Lower lobe of right lung (tissue), 2 donors: ENCODE measurements at regions not wholly inside any gene's neighbourhood (a gene's known extent, or its start where the extent isn't known, plus 50 kb on each side); places are given as distances from the start of the nearest gene placed in this dataset.
A peak's percentile ranks its signal among the peaks of the same experiment; 100 is the strongest.

Experiments used
- ATAC-seq, 2 donors: fragments of 200-7000 bp; cut with Tn5 transposase; one replicate each; pipeline ENCODE4 v1.9.1; 2020 to 2022; ENCODE audit warnings: mild to moderate bottlenecking in 2 of 2, moderate library complexity in 2 of 2
- DNase-seq: peaks from one replicate; pipeline ENCODE4 v3.0.0-alpha.2; 2020
- H3K27ac ChIP-seq: fragments of 200-600 bp; one replicate; pipeline ENCODE4 v1.8.0; 2022
- H3K27me3 ChIP-seq: fragments of 200-600 bp; one replicate; pipeline ENCODE4 v1.8.0; 2022; ENCODE audit warnings: low read depth
- H3K36me3 ChIP-seq: fragments of 200-600 bp; one replicate; pipeline ENCODE4 v1.8.0; 2022; ENCODE audit warnings: mild to moderate bottlenecking
- H3K4me1 ChIP-seq: fragments of 200-600 bp; one replicate; pipeline ENCODE4 v1.8.0; 2022
- H3K4me3 ChIP-seq: fragments of 200-600 bp; one replicate; pipeline ENCODE4 v1.8.0; 2022; ENCODE audit warnings: mild to moderate bottlenecking
- H3K9me3 ChIP-seq: fragments of 200-600 bp; one replicate; pipeline ENCODE4 v1.8.0; 2022
- intact Hi-C: fragments of 100-400 bp; cut with DNase I; formaldehyde crosslinking; loops from one replicate; pipeline ENCODE4 v1.11.0; 2022
- TF ChIP-seq, protein P1 (sequence below): fragments of 200-600 bp; IDR thresholded peaks from one replicate; pipeline ENCODE4 v1.8.0; 2022; ENCODE audit warnings: antibody characterized with exemption, mild to moderate bottlenecking
- donor health status: DM: no; HTN: yes; CAD: no; lungs with severe emphysema.

- peaks cover 29% of the 10 kb centered on the region for H3K4me1 ChIP-seq
- DNase-seq (no peak), ATAC-seq (no peak)
- H3K36me3 ChIP-seq = no peaks in the 10 kb centered on the region
- H3K9me3 ChIP-seq = no peaks in the 10 kb centered on the region
- H3K27ac ChIP-seq = no peak overlapping the region
- no peak overlapping the region for H3K4me3 ChIP-seq
- intact Hi-C loops = no loop called here
- TF ChIP-seq, protein P1, sequence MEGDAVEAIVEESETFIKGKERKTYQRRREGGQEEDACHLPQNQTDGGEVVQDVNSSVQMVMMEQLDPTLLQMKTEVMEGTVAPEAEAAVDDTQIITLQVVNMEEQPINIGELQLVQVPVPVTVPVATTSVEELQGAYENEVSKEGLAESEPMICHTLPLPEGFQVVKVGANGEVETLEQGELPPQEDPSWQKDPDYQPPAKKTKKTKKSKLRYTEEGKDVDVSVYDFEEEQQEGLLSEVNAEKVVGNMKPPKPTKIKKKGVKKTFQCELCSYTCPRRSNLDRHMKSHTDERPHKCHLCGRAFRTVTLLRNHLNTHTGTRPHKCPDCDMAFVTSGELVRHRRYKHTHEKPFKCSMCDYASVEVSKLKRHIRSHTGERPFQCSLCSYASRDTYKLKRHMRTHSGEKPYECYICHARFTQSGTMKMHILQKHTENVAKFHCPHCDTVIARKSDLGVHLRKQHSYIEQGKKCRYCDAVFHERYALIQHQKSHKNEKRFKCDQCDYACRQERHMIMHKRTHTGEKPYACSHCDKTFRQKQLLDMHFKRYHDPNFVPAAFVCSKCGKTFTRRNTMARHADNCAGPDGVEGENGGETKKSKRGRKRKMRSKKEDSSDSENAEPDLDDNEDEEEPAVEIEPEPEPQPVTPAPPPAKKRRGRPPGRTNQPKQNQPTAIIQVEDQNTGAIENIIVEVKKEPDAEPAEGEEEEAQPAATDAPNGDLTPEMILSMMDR = no peak
- peaks cover 12% of the 10 kb centered on the region for H3K27me3 ChIP-seq
These were observed 88.1 kb downstream of the CMPK2 start for GRCh38 chr2:6777626-6778025.

DNA sequence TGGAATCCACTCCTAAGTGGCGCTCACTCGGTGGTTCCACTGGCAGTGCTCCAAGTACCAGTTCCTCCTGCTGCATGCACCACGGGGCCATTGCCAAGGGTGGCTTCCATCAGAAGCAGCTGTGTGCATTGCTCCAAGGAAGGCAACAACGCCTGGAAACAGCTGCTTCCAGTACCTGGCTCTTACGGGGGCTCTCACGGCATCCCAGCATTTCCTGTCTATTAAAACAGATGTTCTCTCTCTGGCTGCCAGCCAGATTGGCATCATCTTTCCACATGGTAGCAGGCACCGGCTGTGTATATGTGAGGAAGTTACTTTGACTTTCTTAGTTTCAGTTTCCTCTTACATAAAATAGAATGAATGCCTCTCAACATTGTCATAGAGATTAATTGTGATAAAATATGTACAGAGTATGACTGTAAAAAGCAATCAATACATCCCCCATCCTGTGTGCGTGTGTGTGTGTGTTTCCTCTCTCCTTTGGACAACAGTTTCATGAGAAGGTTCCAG lies 84.9 kb downstream of the CMPK2 start:
- DNase-seq = peak; percentile 70
- no peak overlapping the region for H3K4me3 ChIP-seq

DNA sequence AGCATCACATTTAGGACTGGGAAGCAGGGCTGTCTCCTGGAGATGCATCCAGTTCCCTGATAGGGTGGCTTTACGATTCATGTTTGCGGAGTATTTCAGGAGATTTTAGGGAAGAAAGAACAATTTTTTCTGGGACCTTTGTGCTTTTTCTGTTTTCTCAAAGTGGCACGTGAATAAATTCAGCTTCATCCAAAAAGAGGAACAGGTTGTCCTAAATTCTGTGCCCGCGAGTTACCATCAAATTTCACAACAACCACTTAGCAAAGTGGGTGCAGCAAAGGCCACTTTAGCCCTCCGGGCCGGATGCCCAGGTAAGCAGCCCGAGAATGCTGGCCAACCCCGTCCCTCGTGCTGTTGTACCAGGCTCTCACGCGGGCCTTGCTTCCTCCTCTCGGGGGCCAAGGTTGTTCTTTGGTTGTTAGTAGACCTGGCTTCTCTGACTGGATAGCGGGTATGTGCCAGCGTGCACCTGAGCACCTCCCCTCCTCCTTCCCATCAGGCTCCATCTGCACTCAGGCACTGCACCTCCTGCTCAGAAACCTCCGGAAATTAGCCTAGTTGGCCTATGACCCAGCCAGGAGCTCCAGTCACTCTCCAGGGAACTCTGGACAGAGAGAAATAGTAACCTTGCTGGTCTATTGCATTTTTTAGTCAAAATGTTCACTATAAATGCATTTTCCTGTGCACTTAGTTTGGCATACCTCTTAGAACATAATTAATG lies 83.0 kb downstream of the CMPK2 start:
- peak; percentile 93 to 94 for ATAC-seq
- intact Hi-C loops = no loop called here
- no peak overlapping the region for H3K4me3 ChIP-seq
- no peaks in the 10 kb centered on the region for H3K27me3 ChIP-seq
- H3K36me3 ChIP-seq = no peaks in the 10 kb centered on the region
- H3K27ac ChIP-seq = peak overlapping the region; percentile 68
- peaks cover 36% of the 10 kb centered on the region for H3K4me1 ChIP-seq
- DNase-seq = peak; percentile 89
- TF ChIP-seq, protein P1 = no peak
- no peaks in the 10 kb centered on the region for H3K9me3 ChIP-seq

More for the DNA sequence above, 84.9 kb downstream of the CMPK2 start:
- TF ChIP-seq, protein P1 = no peak
- Histone ChIP-seq H3K9me3 (no peaks in the 10 kb centered on the region), H3K36me3 (no peaks in the 10 kb centered on the region), H3K27me3 (no peaks in the 10 kb centered on the region), H3K27ac (peak overlapping the region; percentile 36), H3K4me1 (peaks cover 36% of the 10 kb centered on the region)
- intact Hi-C loops = no loop called here
- ATAC-seq = peak; percentile 19 to 46

- TF ChIP-seq, protein P1 = no peak
- no peaks in the 10 kb centered on the region for H3K36me3 ChIP-seq
- intact Hi-C loops = no loop called here
These were observed 82.5 kb downstream of the CMPK2 start for GRCh38 chr2:6783238-6783614.

DNA sequence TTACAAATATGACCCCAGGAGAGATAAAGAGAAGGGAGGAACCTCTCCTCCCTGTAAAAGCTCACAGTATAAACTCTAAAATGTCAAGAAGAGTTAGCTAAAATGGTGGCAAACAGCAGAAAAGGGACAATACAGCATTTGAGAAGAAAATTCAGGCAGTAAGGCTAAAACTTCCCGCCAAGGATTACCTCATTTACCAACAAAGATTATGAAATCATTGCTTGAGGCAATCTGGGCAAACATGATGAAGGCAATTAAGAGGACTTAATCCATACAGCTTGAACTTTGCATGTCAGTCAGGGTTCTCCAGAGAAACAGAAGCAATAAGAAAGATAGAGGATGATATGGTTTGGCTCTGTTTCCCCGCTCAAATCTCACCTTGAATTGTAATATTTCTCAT lies 81.4 kb downstream of the CMPK2 start:
- no peak overlapping the region for H3K4me3 ChIP-seq
- no peaks in the 10 kb centered on the region for H3K36me3 ChIP-seq
- intact Hi-C loops = no loop called here
- H3K27me3 ChIP-seq = no peaks in the 10 kb centered on the region
- peak overlapping the region; percentile 4 for H3K27ac ChIP-seq
- H3K4me1 ChIP-seq = peaks cover 36% of the 10 kb centered on the region
- H3K9me3 ChIP-seq = no peaks in the 10 kb centered on the region
- ATAC-seq = no peak
- TF ChIP-seq, protein P1 = no peak
- no peak for DNase-seq

More at GRCh38 chr2:6783238-6783614, 82.5 kb downstream of the CMPK2 start:
- Histone ChIP-seq H3K9me3 (no peaks in the 10 kb centered on the region), H3K4me3 (no peak overlapping the region), H3K27ac (peak overlapping the region; percentile 4), H3K4me1 (peaks cover 36% of the 10 kb centered on the region), H3K27me3 (no peaks in the 10 kb centered on the region)
- ATAC-seq (no peak), DNase-seq (no peak)
